Stimulated activated CD4-positive, alpha-beta T cell treated with anti-CD3 and anti-CD28 coated beads, Interleukin-1b, Interleukin-23, amount 100 ng/mL, for 48 hours (primary cell): ENCODE measurements at regions not wholly inside any gene's neighbourhood (a gene's known extent, or its start where the extent isn't known, plus 50 kb on each side); places are given as distances from the start of the nearest gene placed in this dataset.

Source experiments
- DNase-seq: peaks from one replicate; pipeline ENCODE4 v3.0.0-alpha.2; 2020

- no peak for DNase-seq
These were observed 193.2 kb upstream of the GHITM start for GRCh38 chr10:83945982-83946718.

GRCh38 chr10:83952314-83952713, 187.0 kb upstream of the GHITM start:
- no peak for DNase-seq

- no peak for DNase-seq
These were observed 185.7 kb upstream of the GHITM start for GRCh38 chr10:83953589-83953988.

GRCh38 chr10:83954193-83954799, 185.0 kb upstream of the GHITM start:
- DNase-seq = no peak

GRCh38 chr10:83955406-83955805, 183.9 kb upstream of the GHITM start:
- no peak for DNase-seq

GRCh38 chr10:83957168-83957947, 182.0 kb upstream of the GHITM start:
- DNase-seq = no peak

- DNase-seq = no peak
These were observed 180.0 kb upstream of the GHITM start for GRCh38 chr10:83959328-83959727.

- no peak for DNase-seq
These were observed 179.2 kb upstream of the GHITM start for GRCh38 chr10:83960125-83960524.

GRCh38 chr10:83961620-83962019, 177.7 kb upstream of the GHITM start:
- no peak for DNase-seq

GRCh38 chr10:83963446-83963845, 175.9 kb upstream of the GHITM start:
- no peak for DNase-seq

- DNase-seq = no peak
These were observed 173.8 kb upstream of the GHITM start for GRCh38 chr10:83965473-83965872.

- no peak for DNase-seq
These were observed 171.3 kb upstream of the GHITM start for GRCh38 chr10:83968052-83968451.

- no peak for DNase-seq
These were observed 160.5 kb upstream of the GHITM start for GRCh38 chr10:83978681-83979383.

GRCh38 chr10:83982812-83983211, 156.5 kb upstream of the GHITM start:
- DNase-seq = no peak

GRCh38 chr10:83983578-83984255, 155.6 kb upstream of the GHITM start:
- DNase-seq = no peak

GRCh38 chr10:83984256-83984640, 155.1 kb upstream of the GHITM start:
- DNase-seq = no peak

- no peak for DNase-seq
These were observed 152.5 kb upstream of the GHITM start for GRCh38 chr10:83986800-83987199.

- DNase-seq = no peak
These were observed 152.1 kb upstream of the GHITM start for GRCh38 chr10:83987216-83987615.

GRCh38 chr10:83988435-83988834, 150.9 kb upstream of the GHITM start:
- no peak for DNase-seq

GRCh38 chr10:83990126-83990525, 149.2 kb upstream of the GHITM start:
- DNase-seq = no peak

- peak; percentile 4 for DNase-seq
These were observed 147.1 kb upstream of the GHITM start for GRCh38 chr10:83991986-83992753.

GRCh38 chr10:83994325-83994724, 145.0 kb upstream of the GHITM start:
- no peak for DNase-seq
